Fibroblast of lung (primary cell): ENCODE measurements at regions not wholly inside any gene's neighbourhood (a gene's known extent, or its start where the extent isn't known, plus 50 kb on each side); places are given as distances from the start of the nearest gene placed in this dataset.

Experiments used
- CTCF ChIP-seq, 2 donors: IDR thresholded peaks in 1 of 2; conservative IDR thresholded peaks in 1 of 2; 1 replicate in 1 of 2; 2 replicates in 1 of 2; pipeline ENCODE4 v1.5.1; 2011 to 2012; ENCODE audit warnings: low read length in 2 of 2, control low read depth in 1 of 2, inconsistent platforms in 1 of 2, low read depth in 1 of 2, mild to moderate bottlenecking in 1 of 2
- EZH2 ChIP-seq: IDR thresholded peaks from 2 replicates; pipeline ENCODE4 v1.5.1; 2012; ENCODE audit warnings: low read length, control low read depth, mild to moderate bottlenecking; ENCODE audit errors: missing control alignments

GRCh38 chr10:44307691-44308090 lies 77.2 kb downstream of the CXCL12 start:
- TF ChIP-seq CTCF (conservative IDR thresholded peaks at IDR 0.05 in 1 of 2, IDR thresholded peaks at IDR 0.05 in 1 of 2; ENCODE audit: low read depth in 1 of 2, low read length in 2 of 2) (no peak), EZH2 (no peak)
